Activated gamma-delta T cell treated with anti-CD3 and anti-CD28 coated beads, Interleukin-2, amount 50 U/mL, for 16 hours (primary cell): ENCODE measurements at regions not wholly inside any gene's neighbourhood (a gene's known extent, or its start where the extent isn't known, plus 50 kb on each side); places are given as distances from the start of the nearest gene placed in this dataset.
"Not testable (repeated sequence)": the region's sequence is repeated elsewhere in the genome, so short reads cannot be mapped to it uniquely, and the experiment has no call there.

Source experiments
- DNase-seq: peaks from one replicate; pipeline ENCODE4 v3.0.0-alpha.2; 2020; ENCODE audit warnings: low read depth

DNA sequence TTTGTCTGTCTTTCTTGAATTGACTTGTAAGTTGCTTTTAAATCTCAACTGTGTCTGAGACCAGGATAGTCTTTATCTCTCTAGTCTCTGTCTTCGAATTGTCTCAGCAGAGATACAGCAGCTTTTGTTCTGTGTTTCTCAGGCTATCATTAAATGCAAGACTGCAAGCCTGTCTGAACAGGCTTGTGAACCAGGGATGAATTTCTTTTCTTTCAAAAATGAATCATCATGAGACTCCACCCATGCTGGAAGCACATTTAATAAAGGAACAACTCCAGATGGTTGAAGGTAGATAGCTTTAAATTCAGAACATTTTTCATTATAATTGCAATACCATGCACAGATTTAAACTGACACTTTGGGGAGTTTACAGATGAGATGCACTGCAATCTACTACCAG lies 155.9 kb downstream of the SEC23IP start:
- DNase-seq, result no peak

DNA sequence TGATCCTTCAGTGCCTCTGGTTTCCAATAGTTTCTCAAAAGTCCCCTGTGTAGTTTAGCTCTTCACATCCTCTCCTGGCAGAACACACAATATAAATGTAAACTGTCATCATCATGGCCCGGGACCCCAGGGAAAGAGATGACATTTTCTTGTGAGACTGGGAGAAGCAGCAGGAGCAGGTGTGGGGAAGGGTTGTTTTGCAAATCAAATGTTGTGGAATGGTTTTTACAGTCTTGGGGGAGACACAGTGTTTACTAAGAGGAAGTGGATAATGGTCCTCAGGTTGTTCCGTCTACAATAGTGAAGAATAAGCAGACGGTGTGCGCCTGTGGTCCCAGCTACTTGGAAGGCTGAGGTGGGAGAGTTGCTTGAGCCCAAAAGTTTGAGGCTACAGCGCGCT lies 159.1 kb downstream of the SEC23IP start:
- DNase-seq, result no peak

DNA sequence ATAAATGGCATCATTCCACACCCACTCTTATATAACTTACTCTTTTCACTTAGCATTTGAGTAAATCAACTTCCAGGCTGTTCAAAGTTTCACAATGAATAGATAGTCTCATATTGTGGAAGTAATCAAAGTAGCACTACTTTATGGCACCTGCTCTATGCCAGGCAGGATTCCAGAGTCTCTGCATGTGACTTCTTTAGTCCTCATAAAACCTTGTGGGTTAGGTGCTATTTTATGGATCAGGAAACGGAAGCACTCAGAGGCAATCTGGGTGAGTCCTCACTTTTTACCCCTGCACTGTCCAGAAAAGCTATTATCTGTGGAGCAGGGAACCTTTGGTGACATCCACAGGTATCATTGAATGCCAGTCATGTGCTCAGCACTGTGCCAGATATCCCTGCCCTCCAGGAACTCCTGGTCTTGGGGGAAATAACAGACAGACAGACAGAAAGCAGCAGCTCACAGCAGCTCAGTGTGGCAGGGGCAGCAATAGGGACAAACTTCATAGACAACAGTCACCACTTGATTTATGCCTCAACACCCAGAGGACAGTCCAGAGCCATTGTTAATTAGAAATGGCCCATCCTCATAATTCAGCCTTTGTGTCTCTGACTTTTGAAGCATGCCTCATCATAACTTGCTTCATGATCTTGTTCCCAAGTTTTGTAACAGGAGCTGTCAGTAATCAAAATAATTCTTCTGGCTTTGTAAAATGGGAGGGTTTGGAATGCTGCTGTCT lies 160.6 kb downstream of the SEC23IP start:
- DNase-seq, result no peak

- not testable (repeated sequence) for DNase-seq
Observed at GRCh38 chr10:120059790-120060189, 167.3 kb downstream of the SEC23IP start.

DNA sequence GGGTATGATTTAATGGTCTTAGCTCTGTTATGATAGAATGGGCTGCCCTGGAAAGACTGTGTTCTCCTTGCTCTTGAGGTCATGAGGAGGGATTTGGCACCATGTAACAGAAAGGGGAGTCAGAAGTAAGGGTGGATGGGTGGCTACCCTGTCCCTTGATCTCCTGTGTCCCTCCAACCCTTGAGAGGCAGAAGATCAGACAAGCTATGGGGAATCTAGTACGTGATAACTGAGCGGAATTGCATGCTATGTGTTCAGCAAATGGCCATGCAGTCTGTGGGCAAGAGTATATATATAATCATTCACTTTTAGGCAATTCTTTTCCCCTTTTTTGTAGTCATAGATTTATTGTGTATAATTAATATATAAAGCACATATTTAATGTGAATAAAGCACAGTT lies 174.9 kb downstream of the SEC23IP start:
- DNase-seq, result no peak

DNA sequence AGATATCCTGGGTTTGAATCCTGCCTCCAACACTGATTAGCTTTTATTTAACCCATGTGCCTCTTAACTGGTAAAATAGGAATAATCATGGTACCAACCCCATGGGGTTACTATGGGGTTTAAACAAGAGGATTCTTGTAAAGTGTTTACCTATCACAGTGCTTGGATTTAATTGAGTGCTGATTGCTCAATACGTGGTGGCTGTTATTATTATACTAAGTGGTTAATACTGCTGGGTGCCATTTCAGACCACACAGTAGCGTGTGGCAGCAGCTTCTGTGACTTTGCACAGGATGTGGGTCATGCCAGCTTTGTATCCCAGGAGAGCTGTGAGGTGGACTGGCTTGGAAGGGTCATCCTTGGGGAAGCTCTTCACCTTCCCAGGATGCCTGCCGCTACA lies 177.2 kb downstream of the SEC23IP start:
- DNase-seq, result no peak

- DNase-seq, result no peak
Observed at GRCh38 chr10:120075349-120075748, 182.8 kb downstream of the SEC23IP start.

- no peak for DNase-seq
Observed at GRCh38 chr10:120076996-120077706, 184.6 kb downstream of the SEC23IP start.

- DNase-seq, result no peak
Observed at GRCh38 chr10:120077707-120078492, 185.4 kb downstream of the SEC23IP start.

DNA sequence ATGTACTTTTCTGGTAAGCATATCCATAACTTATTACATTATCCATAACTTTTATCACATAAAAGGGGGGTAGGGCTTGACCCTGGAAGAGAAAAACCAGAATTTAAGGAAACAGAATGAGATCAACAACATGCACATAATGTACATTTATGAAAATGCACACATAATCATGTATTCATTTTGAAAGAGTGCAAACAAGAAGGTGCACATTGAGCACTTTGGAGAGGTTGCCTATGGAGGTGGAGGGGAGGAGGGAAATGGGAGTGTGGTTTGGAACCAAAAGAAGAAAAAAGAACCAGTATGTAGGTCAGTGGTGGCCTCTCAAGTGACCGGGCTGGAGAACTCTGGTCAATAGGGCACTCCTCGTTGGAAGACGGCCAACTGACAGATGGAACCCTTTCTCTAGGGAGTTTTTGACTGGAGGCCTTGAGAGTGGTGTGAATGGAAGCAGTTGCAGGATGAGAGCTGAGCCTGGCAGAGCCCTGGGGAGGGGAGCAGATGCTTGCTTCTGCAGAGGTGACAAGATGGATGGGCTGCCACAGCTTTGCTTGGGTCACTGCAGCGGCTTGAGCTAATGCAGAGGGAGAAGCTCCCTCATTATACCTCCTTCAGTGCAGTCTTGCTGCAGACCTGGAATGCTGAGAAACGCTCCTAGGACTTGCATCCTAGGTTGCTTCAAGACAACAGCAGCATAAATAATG lies 192.7 kb downstream of the SEC23IP start:
- no peak for DNase-seq

DNA sequence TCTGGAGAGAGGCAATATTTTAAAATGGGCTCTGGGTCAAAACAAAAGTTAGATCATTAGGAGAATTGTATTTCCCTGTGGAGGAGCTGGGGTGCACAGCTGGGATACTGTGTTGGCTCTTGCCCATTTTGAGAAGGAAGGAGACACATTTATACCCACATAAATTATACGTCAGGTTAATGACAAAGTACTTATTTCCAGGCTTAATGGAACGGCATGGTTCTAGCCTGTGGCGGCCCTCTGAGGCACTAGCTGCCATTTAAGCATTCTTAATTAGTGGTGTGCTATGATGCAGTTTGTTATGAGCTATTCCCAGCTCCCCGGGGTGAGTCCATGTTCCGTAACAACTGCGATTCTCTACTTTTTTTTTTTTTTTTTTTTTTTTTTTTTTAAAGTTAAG lies 193.5 kb downstream of the SEC23IP start:
- DNase-seq, result no peak

- DNase-seq, result no peak
Observed at GRCh38 chr10:120087109-120087508, 194.6 kb downstream of the SEC23IP start.

DNA sequence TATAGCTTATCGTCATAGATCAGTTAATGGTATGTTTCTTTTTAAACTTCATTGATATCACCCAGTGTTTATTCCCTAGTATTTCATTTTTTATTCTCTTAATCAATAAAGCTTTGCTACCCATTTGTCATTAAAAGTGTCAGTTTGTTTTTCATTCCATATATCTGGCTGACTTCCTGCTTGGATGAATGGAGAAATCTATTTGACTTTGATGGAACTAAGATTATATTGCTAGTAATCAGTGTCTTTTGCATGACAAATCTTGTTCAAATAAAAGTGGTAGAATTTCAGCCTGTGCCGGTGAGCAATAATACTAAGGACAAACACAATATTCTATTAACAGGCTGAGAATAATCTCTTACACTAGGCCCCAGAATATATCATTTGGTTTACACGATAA lies 203.3 kb downstream of the SEC23IP start:
- DNase-seq, result no peak

DNA sequence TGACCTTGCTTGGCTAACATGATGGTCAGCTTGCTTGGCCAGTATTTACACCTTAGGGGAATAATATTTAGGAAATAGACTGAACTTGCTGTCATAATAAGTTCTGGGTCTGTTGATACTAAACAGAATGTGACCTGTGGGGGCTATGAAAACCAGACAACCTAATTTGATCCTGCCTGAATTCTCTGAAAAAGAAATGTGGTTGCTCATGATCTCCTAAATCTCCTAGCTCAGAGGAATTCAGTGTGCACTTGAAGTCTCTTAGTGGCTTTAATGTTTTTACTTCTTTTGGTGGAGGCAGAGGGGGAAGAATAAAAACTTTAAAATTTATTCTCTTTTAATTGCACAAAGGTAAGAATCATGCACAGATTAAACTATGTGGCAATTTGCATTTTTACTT lies 205.2 kb downstream of the SEC23IP start:
- no peak for DNase-seq

GRCh38 chr10:120098232-120098930 lies 205.9 kb downstream of the SEC23IP start:
- DNase-seq, result no peak

GRCh38 chr10:120103738-120104560 lies 211.4 kb downstream of the SEC23IP start:
- no peak for DNase-seq

DNA sequence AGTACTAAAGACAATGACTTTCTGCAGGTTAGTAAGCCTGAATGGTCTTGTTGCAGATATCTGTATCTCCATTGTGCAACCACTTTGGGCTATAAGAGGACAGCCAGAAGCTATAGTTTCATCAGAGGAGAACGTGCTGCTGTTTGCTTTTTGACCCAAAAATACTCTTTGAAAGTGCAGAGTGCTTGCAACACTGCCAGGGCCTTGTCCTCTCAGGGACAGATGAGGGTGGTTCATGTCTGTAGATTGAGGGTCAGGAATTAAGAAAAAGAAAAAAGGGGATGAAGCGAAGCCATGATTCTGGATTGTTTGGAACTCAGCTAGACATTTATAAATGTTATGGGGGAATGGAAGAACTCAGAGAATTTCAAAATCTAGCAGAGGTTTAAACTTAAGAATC lies 212.5 kb downstream of the SEC23IP start:
- no peak for DNase-seq

- DNase-seq, result no peak
Observed at GRCh38 chr10:120105492-120105891, 213.0 kb downstream of the SEC23IP start.

DNA sequence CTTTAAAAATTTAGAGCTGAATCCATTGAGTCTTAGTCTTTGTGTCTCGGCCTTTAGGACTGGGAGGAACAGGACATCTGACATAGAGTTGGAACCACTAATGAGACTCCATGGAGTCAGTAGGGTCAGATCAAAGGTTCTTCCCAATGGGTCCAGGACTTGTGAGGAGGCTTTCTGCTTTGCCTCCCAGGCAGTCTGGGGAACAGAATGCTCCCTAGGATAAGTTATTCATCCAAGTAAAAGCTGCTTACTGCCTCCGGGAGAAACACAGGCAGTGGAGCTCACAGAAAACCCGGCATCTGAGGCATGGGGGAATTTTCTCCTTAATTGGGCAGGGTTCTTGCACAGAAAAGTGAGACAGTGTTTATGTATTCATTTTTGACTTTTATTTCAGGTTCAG lies 216.4 kb downstream of the SEC23IP start:
- no peak for DNase-seq

DNA sequence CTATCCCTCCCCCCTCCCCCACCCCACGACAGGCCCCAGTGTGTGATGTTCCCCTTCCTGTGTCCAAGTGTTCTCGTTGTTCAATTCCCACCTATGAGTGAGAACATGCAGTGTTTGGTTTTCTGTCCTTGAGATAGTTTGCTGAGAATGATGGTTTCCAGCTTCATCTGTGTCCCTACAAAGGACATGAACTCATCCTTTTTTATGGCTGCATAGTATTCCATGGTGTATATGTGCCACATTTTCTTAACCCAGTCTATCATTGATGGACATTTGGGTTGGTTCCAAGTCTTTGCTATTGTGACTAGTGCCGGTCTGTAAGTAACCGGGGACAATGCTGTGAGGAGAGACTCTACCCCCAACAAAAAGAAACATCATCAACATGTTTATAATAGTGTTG lies 217.2 kb downstream of the SEC23IP start:
- DNase-seq, result not testable (repeated sequence)

- DNase-seq, result no peak
Observed at GRCh38 chr10:120110196-120110595, 217.7 kb downstream of the SEC23IP start.
